ENCODE measurements at regions not wholly inside any gene's neighbourhood (a gene's known extent, or its start where the extent isn't known, plus 50 kb on each side); places are given as distances from the start of the nearest gene placed in this dataset.

DNA sequence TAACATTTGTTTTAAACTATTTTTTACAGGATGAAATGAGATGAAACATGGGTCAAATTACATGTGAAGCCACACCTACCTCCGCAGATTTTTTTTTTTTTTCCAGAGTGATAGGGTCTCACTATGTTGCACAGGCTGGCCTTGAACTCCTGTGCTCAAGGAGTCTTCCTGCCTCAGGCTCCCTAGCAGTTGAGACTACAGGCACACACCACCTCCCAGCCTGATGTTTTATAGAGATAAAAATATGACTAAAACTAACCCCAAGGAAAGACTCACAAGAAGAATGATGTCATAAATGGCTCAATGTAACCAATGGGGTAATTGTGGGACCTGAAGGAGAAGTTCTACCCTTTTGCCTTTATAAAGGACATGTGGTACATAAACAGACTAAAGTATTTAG is 52.3 kb upstream of the SOX6 start:
- no peak for TF ChIP-seq CTCF (IDR thresholded peaks at IDR 0.05)
- no peak for TF ChIP-seq POLR2A (IDR thresholded peaks at IDR 0.05)
